ENCODE measurements at regions not wholly inside any gene's neighbourhood (a gene's known extent, or its start where the extent isn't known, plus 50 kb on each side); places are given as distances from the start of the nearest gene placed in this dataset.
A peak's percentile ranks its signal among the peaks of the same experiment; 100 is the strongest.

GRCh38 chr7:131849472-131849871 lies 293.0 kb upstream of the PODXL start:
- H3K4me3 Mint-ChIP-seq: no peak overlapping the region
- TF ChIP-seq CTCF (IDR thresholded peaks at IDR 0.05; ENCODE audit: unreplicated experiment in 3 of 3): no peak
- H3K27me3 Mint-ChIP-seq (ENCODE audit: low read depth): peaks cover 20% of the 10 kb centered on the region
- H3K27ac Mint-ChIP-seq: no peak overlapping the region
- no peaks in the 10 kb centered on the region for H3K36me3 Mint-ChIP-seq (ENCODE audit: low read depth)
- H3K4me1 Mint-ChIP-seq: peaks cover 47% of the 10 kb centered on the region
- H3K9me3 Mint-ChIP-seq: peaks cover 6% of the 10 kb centered on the region

- Mint-ChIP-seq H3K36me3 (ENCODE audit: low read depth) (no peaks in the 10 kb centered on the region), H3K4me1 (peaks cover 57% of the 10 kb centered on the region), H3K27me3 (ENCODE audit: low read depth) (peaks cover 12% of the 10 kb centered on the region), H3K9me3 (peaks cover 3% of the 10 kb centered on the region), H3K27ac (peak overlapping the region in 2 of 3 experiments; percentile 3 to 12), H3K4me3 (no peak overlapping the region)
- TF ChIP-seq CTCF (IDR thresholded peaks at IDR 0.05; ENCODE audit: unreplicated experiment in 3 of 3): no peak
Measured at GRCh38 chr7:131848033-131848432, 291.6 kb upstream of the PODXL start.

DNA sequence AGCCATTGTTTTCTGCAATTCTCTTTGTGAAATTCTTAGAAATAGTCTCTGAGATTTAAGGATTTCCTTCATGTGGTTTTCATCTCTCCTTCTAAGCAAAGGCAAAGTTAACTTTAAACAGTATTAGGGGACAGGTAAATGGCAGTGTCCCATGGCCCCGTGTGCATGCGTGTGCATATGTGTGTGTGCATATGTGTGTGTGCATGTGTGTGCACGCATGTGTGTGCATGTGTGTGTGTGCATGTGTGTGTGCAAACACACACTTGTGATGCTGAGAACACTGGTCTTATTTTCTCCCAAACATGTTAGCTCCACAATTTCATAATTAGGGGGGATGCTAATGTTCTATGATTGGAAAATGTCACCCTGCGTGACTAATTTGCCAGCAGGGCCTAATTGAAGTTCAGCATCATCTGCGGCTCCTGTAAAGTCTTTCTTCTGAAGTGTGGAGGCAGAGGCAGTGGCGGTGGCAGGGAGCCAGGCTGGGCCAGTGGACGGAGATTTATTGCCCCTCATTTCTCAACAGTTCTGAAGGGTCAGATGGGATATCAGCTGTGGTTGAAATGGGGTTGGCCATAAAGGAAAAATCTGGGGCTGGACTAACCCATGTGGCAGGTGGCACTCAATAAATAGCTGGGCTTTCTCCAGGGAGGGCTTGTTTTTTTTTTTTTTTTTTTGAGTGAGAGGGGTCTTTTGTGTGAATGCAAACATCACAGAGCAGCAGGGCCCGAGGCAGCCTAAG lies 289.3 kb upstream of the PODXL start:
- H3K27me3 Mint-ChIP-seq (ENCODE audit: low read depth): peaks cover 12% of the 10 kb centered on the region
- peak overlapping the region in 2 of 3 experiments; percentile 30 to 59 for H3K27ac Mint-ChIP-seq
- no peak overlapping the region for H3K4me3 Mint-ChIP-seq

GRCh38 chr7:131844369-131844768 lies 287.9 kb upstream of the PODXL start:
- Mint-ChIP-seq H3K36me3 (ENCODE audit: low read depth) (no peaks in the 10 kb centered on the region), H3K4me1 (peaks cover 56% of the 10 kb centered on the region), H3K27ac (peak overlapping the region; percentile 70 to 86 (median 82)), H3K4me3 (peak overlapping the region in 2 of 3 experiments; percentile 44 to 47), H3K27me3 (ENCODE audit: low read depth) (peaks cover 12% of the 10 kb centered on the region), H3K9me3 (peaks cover 3% of the 10 kb centered on the region)
- TF ChIP-seq CTCF (IDR thresholded peaks at IDR 0.05; ENCODE audit: unreplicated experiment in 3 of 3): peak in 1 of 3 experiments; percentile 28

More for the DNA sequence above, 289.3 kb upstream of the PODXL start:
- Mint-ChIP-seq H3K36me3 (ENCODE audit: low read depth) (no peaks in the 10 kb centered on the region), H3K9me3 (peaks cover 3% of the 10 kb centered on the region), H3K4me1 (peaks cover 56% of the 10 kb centered on the region)
- no peak for TF ChIP-seq CTCF (IDR thresholded peaks at IDR 0.05; ENCODE audit: unreplicated experiment in 3 of 3)

DNA sequence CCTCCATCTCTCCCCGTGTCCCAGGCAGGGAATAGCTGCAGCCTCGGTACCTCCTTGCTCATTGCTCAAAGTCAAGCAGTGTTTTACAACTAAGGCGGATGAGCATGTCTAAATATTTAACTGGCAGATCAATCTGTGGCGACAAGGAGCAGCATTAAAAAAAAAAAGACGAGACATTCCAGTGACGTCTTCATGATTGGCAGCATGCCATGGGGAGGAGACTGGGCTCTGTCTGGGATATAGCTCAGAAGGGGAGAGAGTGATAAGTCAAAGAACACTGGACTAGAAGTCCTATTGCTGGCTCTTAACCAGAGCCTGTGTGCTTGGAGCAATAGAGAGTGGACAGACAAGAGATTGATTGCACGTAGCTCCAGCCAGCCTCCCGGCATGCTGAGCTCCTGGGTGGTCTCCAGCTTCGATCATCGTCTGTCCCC lies 287.5 kb upstream of the PODXL start:
- H3K4me1 Mint-ChIP-seq: peaks cover 53% of the 10 kb centered on the region
- peaks cover 11% of the 10 kb centered on the region for H3K27me3 Mint-ChIP-seq (ENCODE audit: low read depth)
- peaks cover 3% of the 10 kb centered on the region for H3K9me3 Mint-ChIP-seq
- no peaks in the 10 kb centered on the region for H3K36me3 Mint-ChIP-seq (ENCODE audit: low read depth)
- peak overlapping the region; percentile 70 to 86 (median 82) for H3K27ac Mint-ChIP-seq
- no peak for TF ChIP-seq CTCF (IDR thresholded peaks at IDR 0.05; ENCODE audit: unreplicated experiment in 3 of 3)
- H3K4me3 Mint-ChIP-seq: peak overlapping the region in 2 of 3 experiments; percentile 44 to 47

Data from nephron (organoid).